GM19397 (cell line): ENCODE measurements at regions not wholly inside any gene's neighbourhood (a gene's known extent, or its start where the extent isn't known, plus 50 kb on each side); places are given as distances from the start of the nearest gene placed in this dataset.
"Not testable (repeated sequence)": the region's sequence is repeated elsewhere in the genome, so short reads cannot be mapped to it uniquely, and the experiment has no call there.

Experiments used
- ATAC-seq: cut with Tn5 transposase; IDR thresholded peaks from one replicate; pipeline ENCODE4 v1.9.1; 2021; ENCODE audit warnings: mild to moderate bottlenecking, moderate library complexity; ENCODE audit not compliant: unreplicated experiment

DNA sequence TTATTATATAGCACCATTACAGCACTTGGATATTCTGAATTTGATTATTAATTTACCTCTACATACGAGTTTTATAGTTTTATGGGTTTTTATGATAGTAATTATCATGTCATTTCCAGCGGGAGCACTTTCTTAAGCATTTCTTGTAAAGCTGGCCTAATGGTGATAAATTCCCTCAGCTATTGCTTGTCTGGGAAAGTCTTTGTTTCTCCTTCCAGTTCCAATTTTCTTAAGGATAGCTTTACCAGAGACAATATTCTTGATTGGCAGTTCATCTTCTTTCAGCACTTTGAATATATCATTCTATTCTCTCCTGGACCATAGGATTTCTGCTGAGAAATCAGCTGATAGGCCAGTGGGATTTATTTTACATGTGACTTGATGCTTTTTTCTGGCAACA is 505.4 kb downstream of the TMEM232 start:
- ATAC-seq, result no peak

DNA sequence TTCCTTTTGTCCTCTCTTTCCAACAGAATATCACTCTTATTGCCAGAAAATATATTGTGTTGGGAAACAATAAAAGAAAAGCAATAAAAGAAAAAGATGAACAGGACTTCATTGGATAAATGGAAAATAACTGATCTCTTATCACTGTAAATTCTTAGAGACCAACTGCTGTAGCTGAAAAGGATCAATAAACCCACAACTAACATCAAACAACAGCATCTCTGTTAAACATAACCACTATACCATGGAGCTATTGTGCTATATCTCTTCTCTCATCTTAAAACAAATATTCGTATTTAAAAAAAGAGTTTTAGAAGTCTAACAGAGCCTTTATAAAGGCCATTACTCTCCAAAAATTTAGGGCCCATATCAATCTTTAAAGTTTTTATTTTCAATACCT is 502.4 kb downstream of the TMEM232 start:
- no peak for ATAC-seq

DNA sequence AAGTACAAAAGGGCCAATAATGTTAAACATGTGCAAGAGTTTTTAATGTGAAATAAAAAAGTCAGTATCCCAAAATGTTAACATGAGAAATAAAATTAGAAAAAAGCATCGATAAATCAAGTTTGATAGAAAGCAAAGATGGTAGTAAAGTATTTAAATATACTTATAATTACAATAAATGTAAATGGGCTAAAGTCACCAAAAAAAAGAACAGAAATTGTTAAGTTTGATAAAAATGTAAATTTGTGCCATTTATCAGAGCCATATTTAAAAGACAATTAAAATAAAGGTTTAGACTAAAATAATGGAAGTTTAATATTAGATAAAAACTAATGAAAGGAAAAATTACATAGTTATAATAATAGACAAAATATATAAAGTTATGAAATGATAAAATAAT is 500.5 kb downstream of the TMEM232 start:
- ATAC-seq, result no peak

DNA sequence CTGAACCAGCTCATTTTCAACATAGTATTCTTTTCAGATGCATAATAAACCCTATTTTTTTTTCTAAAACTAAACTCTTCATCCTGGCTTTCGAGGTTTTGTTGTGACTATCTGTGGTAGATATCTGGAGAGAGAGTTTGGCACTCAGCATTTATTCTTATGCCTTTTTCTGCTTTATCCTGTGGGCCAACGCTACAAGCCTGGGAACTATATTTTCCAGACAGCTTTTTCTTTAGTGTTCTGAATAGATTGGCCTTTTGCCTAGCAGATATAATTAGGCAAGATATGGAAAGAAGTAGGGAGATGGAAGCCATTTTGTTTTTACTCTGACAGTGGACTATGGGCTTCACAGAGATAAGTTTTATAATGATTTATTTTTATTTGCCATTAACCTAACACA is 486.7 kb downstream of the TMEM232 start:
- no peak for ATAC-seq

DNA sequence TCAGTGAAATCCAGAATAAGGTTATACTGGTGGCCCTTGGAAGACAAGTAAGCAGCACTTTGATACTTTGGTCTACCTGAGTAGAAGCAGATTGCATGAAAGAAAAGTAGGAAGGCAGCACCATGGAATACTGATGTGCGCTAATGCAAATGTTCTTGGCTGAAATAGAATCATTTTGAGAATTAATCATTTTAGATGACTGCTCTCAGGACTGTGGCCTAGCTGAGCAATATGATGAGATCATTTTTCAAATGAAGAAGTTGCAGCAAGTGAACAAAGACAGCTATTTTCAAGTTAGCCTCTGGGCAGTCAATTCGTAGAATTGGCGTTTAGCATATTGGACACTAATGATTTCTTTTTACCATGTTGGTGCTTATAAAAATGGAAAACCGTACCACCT is 483.5 kb downstream of the TMEM232 start:
- no peak for ATAC-seq

DNA sequence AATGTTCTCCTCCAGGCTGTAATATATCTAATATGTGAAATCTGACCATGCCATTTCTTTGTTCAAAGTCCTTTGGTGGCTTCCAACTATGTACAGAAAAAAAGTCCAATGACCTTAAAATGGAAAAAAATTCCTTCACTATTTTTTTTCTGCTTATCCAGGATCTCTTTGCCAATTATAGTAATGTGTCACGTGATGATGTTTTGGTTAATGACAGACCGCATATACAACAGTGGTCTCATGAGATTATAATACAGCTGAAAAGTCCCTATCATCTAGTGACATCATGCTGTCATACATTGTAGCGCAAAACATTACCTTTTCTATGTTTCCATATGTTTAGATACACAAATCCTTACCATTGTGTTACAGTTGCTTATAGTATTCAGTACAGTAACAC is 477.6 kb downstream of the TMEM232 start:
- no peak for ATAC-seq

DNA sequence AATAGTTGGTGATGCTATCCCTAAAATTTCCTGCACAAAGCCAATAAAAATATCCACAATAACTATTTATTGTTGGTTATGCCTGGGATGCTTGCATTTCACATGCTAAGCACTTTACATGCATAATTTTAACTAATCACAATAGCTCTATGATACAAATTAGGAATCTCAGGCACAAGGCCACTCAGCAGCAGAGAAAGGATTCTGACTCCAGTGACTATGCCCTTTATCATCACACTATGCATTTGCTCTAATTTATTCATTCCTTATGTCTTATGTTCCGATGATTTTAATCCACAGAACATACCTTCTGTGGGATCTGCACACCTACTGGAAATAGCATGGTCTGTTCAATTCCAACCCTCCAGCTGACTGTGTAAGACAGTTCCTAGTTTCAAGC is 476.1 kb downstream of the TMEM232 start:
- ATAC-seq, result no peak

DNA sequence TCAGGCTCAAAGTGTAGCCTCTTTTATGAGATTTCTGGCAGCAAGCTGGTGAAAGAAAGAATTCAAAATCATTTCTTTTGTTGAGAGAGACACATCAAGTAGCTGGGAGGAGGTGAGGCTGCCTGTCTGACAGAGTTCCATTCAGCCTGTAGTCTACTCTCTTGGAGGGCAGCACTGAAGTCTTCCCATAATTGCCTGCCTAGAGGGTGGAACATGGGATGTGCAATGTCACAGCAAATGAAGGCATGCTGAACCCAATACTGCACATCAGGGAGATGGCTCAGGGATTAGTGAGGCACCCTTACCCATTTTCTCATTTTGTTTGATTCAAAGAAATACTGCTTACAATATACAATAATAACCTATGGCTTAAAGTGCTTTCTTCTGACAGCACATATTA is 475.7 kb downstream of the TMEM232 start:
- ATAC-seq, result no peak

DNA sequence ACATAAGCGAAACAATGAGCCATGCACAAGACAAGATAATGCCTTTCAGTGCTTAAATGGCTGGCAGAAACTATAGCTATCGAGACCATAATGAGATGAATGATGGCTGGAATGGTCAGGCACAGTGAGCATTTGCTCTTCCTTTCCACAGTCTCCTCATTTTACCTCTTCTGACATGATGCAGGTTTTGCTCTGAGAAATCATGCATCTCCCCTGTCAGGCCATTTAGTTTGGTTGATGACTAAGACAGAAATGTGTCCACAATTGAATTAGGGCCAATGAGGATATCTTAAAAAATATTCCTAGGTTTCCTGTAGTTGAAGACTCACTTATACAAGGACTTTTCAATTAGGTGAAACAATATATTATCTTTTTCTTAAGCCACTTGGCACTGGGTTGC is 475.1 kb downstream of the TMEM232 start:
- ATAC-seq, result no peak

DNA sequence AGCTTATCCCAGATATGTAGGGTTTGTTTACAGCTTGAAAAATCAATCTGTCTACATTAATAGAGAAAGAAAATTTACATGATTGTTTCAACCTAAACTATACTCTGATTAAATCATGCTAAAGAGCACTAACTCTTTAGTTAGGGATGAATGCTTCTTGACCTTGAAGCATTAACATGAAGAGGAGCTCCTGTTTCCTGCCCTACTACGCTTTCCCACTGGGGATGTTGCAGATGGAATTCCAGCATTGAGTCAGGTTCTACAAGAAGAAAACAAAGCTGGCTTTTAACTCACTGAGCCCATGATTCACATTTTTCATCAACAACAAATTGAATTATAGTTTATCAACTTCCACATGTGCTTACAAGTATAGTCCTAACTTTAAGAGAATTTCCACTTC is 471.3 kb downstream of the TMEM232 start:
- ATAC-seq, result no peak

DNA sequence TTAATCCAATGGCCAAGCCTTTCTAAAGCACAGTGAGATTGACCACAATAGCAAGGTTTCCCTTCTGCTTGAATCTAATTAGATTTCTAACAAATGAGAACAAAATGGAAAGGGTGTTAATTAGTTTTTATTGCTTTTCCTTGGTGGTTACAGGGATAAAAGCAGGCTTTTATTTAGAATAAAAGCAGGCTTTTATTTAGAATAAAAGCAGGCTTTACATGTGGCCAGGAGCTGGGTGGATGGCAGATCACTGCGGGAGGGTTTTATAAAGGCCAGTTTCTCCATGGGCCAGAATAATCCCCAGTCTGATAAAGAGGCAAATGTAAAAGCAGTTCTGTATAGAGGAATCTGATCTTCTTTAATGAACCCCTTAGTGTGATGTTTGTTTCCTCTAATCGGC is 470.2 kb downstream of the TMEM232 start:
- no peak for ATAC-seq

DNA sequence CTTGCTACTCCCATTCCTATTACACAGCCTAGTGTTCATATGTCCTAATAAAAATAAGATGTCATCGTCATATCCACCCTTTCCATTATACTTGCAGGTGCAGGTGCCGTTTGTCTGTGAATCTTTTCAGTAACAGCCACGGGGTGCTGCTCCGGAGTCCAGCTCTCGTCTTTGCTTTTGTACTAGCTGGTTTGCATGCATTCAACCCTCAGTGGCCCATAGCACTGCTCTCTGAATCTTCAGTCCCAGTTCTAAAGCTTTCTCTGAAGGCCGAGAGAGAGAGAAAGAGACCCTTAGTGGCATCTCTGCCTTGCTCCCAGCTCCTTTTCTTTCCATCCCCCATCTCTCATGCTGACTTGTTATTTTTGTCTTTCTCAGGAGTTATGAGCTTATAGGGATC is 468.5 kb downstream of the TMEM232 start:
- ATAC-seq, result no peak

DNA sequence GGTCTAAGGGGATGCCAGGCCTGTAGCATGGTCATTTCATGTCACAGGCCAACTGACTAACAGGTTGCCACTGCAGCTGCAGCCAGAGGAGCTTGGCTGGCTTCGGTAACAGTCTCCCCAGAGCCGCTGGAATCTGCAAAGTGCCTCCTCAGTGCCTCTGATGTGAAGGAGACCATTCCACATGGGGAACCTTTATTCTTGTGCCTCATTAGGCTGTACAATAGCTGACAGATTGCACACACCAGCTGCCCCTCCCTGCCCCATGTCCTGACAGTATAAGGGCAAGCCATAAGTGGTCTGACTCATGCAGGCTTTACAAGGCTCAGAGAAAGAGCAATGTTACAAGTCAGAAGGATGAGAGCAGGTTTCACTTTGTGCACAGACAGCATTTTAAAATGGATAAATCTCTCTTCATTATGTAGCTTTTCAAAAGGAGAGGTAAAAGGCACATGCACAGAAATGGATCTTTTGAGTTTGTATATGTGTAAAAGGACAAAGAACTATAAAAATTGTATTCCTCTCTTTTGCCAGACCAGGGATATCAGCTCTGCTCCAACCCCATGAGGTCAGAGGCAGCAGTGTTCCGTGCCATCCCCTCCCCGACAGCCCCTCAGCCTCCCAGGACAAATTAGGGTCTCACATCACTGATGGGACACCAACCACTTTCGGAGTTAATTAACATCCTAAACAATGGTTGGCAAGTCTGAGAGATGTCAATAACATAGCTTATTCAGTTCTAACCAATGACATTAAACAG is 467.8 kb downstream of the TMEM232 start:
- ATAC-seq, result no peak

DNA sequence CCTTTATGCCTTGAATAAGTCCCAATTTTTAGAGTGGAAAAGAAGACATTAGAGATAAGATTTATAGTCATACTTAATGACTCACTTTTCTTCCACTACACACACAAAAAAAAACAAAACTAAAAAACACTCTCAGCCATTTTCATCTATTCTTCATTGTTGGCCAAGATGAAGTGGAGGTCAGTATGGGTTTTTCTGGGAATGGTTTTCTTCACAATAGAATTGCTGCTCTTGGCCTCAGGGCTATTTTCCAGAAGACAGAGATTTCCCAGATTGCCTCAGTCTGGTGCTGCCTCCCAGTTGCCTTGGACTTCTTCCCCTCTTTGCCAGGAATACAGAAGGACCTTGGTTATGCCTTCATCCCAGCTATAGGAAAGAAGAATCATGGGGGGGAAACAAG is 463.7 kb downstream of the TMEM232 start:
- no peak for ATAC-seq

DNA sequence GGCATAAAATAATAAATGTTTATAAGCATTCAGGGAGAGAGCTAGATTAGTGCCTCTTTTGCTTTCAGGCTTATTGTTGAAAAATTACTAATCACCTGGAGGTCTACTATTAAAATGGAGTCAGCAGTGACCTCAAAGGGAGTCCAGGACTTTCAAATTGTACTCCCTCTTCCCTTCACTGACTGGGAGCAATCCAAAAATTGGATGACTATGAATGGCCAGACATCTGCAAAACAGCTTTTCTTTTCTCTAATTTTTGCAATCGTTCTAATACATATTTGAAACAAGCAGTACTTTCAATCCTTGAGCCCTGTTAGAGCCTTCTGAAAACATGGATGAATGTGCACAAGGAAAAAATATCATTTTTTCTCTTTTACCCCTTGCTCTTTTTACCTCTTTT is 461.8 kb downstream of the TMEM232 start:
- no peak for ATAC-seq

DNA sequence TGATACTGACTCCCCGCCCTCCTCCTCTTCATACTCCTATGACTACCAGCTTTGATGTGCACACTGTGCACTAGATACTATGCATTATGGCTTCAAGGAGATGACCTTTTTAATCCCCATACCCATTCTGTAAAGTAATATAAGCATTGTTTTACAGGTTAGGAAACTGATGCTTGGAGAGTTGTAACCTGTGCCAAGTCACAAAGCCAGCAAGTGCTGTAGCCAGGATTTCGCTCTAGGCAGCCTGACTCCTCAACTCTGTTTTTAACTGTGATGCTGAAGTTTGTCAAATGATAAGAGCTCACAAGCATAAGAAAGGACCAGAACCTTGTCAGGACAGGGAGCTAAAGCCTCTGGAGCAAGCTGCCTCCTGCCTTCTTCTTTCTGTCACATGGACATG is 461.3 kb downstream of the TMEM232 start:
- ATAC-seq, result no peak

DNA sequence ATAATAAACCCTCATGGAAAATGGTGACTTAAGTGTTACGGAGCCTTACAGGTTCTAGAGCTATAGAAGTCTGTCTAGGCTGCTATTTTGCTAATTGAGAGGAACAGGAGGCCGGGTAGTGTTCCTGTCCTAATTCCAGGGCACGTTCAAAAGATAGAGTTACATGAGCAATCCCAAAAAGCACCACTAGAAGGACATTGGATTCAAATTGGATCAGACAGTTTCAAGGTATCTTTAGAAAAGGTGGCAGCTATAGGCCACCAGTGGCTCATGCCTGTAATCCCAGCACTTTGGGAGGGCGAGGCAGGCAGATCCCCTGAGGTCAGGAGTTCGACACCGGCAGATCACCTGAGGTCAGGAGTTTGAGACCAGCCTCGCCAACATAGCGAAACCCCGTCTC is 458.8 kb downstream of the TMEM232 start:
- no peak for ATAC-seq

DNA sequence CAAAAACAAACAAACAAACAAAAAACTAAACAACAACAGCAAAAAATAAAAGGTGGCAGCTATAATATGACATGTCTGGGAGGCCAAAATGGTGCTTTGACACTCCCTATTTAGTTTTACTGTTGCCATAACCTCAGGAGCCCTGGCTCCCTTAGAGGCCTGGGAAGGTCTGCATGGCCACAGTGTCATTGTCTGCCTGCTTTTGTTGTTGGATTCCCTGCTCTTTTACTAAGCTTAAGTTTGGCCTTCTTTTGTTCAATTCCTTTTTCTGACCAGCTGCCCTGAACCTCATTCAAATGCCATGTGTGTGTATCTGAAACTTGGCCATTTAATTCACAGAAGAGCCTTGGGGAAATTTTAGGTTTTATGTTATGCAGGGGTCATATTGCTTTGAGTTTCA is 458.2 kb downstream of the TMEM232 start:
- ATAC-seq, result no peak

DNA sequence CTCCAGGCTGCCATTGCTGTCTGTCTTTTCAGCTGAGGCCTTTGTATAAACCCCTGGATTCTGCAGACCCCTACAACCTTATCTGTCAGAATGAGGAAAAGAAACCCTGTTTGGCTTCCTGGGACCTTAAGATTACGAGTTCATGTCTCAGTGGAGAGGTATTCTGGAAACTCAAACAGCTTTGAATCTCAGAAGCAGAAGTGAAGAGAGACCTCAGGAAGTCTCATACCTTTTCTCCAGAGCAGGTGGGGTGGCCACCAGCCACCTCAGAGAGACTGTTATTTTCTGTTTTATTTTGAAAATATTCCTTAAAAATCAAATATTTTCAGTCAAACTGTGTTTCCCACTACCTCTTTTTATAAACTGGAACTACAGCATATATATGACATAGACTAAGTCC is 457.5 kb downstream of the TMEM232 start:
- no peak for ATAC-seq

DNA sequence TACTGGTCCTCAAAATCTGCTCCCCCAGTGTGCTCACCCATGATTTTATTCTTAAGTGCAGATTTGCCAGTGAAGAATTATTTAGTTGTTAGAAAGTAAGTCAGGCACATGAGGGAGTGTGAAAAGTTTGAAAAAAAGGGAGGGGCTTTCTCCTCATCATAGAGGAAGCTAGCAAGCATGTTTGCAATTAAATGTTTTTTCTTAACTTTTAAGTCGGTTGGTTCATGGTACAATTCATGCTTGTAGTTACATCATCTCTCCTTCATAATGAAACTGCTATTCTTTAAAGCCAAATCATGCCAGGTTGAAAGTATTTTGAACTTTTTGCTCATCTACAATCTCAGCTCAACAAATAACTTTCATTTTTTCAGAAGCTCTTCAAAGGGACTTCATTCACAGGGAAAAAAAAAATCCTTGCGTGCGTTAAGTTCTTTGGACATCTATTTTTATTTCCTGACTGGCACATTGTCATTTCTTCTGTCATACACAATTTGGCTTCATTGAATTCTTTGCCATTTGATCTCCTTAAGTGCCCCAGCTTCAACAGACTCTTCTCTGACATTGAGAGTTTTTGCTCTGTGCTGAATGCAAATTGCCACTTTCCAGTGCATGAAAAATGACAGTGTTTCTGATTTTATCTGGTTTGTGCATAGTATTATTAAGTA is 456.9 kb downstream of the TMEM232 start:
- no peak for ATAC-seq

DNA sequence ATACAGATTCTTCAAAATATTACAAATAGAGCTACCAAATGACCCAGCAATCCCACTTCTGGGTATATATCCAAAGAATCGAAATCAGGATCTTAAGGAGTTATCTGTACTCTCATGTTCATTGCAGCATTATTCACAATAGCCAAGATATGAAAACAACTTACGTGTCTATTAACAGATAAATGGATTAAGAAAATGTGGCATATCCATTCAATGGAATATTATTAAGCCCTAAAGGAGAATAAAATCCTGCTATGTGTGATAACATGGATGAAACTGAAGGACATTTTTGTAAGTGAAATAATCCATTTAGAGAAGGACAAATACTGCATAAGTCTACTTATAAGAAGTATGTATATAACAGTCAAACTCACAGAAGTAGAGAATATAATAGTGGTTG is 450.6 kb downstream of the TMEM232 start:
- no peak for ATAC-seq

DNA sequence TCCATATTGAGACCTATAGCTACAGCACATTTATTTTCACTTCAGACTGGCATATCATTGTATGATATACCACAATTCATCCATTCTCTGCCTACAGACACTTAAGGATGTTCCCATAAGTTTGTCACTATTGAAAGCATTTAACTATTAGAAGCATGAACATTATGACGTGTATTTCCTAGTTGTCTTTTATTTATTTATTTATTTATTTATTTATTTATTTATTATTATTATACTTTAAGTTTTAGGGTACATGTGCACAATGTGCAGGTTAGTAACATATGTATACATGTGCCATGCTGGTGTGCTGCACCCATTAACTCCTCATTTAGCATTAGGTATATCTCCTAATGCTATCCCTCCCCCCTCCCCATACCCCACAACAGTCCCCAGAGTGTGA is 448.0 kb downstream of the TMEM232 start:
- ATAC-seq, result not testable (repeated sequence)

DNA sequence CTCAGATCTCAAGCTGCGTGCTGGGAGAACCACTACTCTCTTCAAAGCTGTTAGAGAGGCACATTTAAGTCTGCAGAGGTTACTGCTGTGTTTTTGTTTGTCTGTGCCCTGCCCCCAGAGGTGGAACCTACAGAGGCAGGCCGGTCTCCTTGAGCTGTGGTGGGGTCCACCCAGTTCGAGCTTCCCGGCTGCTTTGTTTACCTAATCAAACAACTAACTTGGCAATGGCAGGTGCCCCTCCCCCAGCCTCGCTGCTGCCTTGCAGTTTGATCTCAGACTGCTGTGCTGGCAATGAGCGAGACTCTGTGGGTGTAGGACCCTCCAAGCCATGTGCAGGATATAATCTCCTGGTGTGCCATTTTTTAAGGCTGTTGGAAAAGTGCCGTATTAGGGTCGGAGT is 442.4 kb downstream of the TMEM232 start:
- not testable (repeated sequence) for ATAC-seq
